ENCODE measurements at regions not wholly inside any gene's neighbourhood (a gene's known extent, or its start where the extent isn't known, plus 50 kb on each side); places are given as distances from the start of the nearest gene placed in this dataset.

- Histone ChIP-seq H3K9ac (ENCODE audit: control insufficient read depth, insufficient read depth, low read length) (no peak overlapping the region), H3K9me3 (replicated peaks; ENCODE audit: control insufficient read depth, insufficient read depth, low read length) (no peaks in the 10 kb centered on the region), H3K4me2 (ENCODE audit: control insufficient read depth, insufficient read depth) (no peak overlapping the region), H4K20me1 (ENCODE audit: control insufficient read depth, insufficient read depth) (no peaks in the 10 kb centered on the region), H3K4me1 (ENCODE audit: control insufficient read depth, insufficient read depth, low read length) (no peaks in the 10 kb centered on the region), H2AFZ (ENCODE audit: control insufficient read depth, low read depth, low read length) (no peak overlapping the region), H3K27me3 (replicated peaks in 1 of 2; ENCODE audit: control insufficient read depth in 2 of 2, insufficient read depth in 2 of 2, low read length in 1 of 2) (no peaks in the 10 kb centered on the region), H3K27ac (ENCODE audit: control insufficient read depth, insufficient read depth) (no peak overlapping the region), H3K79me2 (ENCODE audit: control insufficient read depth, insufficient read depth, low read length) (no peaks in the 10 kb centered on the region), H3K36me3 (ENCODE audit: control insufficient read depth in 2 of 2, insufficient read depth in 2 of 2, low read length in 1 of 2) (no peaks in the 10 kb centered on the region), H3K4me3 (no peak overlapping the region)
- RAD21 ChIA-PET (ENCODE audit: unreplicated experiment), result no interaction called here
- in situ Hi-C loops (cut with MboI), result no loop called here
- intact Hi-C loops (cut with micrococcal nuclease; ENCODE audit: unreplicated experiment), result no loop called here
- TF ChIP-seq CBX3 (IDR thresholded peaks at IDR 0.05; ENCODE audit: borderline replicate concordance, low read depth) (no peak), RFX5 (IDR thresholded peaks at IDR 0.05; ENCODE audit: low read depth, low read length) (no peak)
- SMC1A ChIA-PET (ENCODE audit: uncharacterized antibody, unreplicated experiment), result no interaction called here
- CTCF ChIA-PET, result interaction anchor here (0.8 kb wide), 1 partner anchor 9 kb away, joined by 3 read pairs; no protein-coding TSS in a partner anchor
- ATAC-seq (no peak), FAIRE-seq (no peak), DNase-seq (ENCODE audit: low read depth, low spot score) (no peak)
- BruUV-seq (replicated peaks), result no TSS peak
- POLR2A ChIA-PET, result interaction anchor here (0.8 kb wide), 1 partner anchor 12 kb away, joined by 3 read pairs; no protein-coding TSS in a partner anchor
- 0% methylated on average over 2 of the region's 2 CpGs for WGBS (ENCODE audit: insufficient coverage, insufficient replicate concordance, low lambda C conversion rate, missing lambda C conversion rate)
Measured at GRCh38 chr3:162034368-162034767, 537.8 kb downstream of the OTOL1 start.

- TF ChIP-seq MTA3 (IDR thresholded peaks at IDR 0.05; ENCODE audit: borderline replicate concordance, low read length), result no peak
- no peak for TF ChIP-seq KAT2A (conservative IDR thresholded peaks at IDR 0.05; ENCODE audit: control insufficient read depth, low read depth, low read length)
- TF ChIP-seq USF1 (IDR thresholded peaks at IDR 0.05; ENCODE audit: borderline replicate concordance, extremely low read length, insufficient read depth, low read depth, low read length), result no peak
- TF ChIP-seq IRF5 (IDR thresholded peaks at IDR 0.05; ENCODE audit: borderline replicate concordance), result no peak
- no peak for TF ChIP-seq ZNF274 (IDR thresholded peaks at IDR 0.05; ENCODE audit: insufficient read depth, insufficient read length)
- TF ChIP-seq NR2F1 (conservative IDR thresholded peaks at IDR 0.05), result no peak
- no peak for TF ChIP-seq GABPA (IDR thresholded peaks at IDR 0.05; ENCODE audit: low read depth)
- no peak for TF ChIP-seq MTA2 (IDR thresholded peaks at IDR 0.05; ENCODE audit: low read depth)
- TF ChIP-seq SREBF2 (IDR thresholded peaks at IDR 0.05; ENCODE audit: low read length), result no peak
- no peak for TF ChIP-seq SPI1 (IDR thresholded peaks at IDR 0.05; ENCODE audit: borderline replicate concordance, insufficient read depth, low read depth, low read length)
- SMC1A ChIA-PET (ENCODE audit: uncharacterized antibody, unreplicated experiment), result no interaction called here
- CTCF ChIA-PET, result interaction anchor here (0.9 kb wide), 1 partner anchor 23 kb away, joined by 3 read pairs; no protein-coding TSS in a partner anchor
- no peaks in the 10 kb centered on the region for H3K9me3 ChIP-seq (replicated peaks; ENCODE audit: control insufficient read depth, insufficient read depth, low read length)
- no peaks in the 10 kb centered on the region for H3K4me1 ChIP-seq (ENCODE audit: control insufficient read depth, insufficient read depth, low read length)
- no peaks in the 10 kb centered on the region for H3K36me3 ChIP-seq (ENCODE audit: control insufficient read depth in 2 of 2, insufficient read depth in 2 of 2, low read length in 1 of 2)
- WGBS (ENCODE audit: insufficient coverage, insufficient replicate concordance, low lambda C conversion rate, missing lambda C conversion rate), result 88% methylated on average over 1 of the region's 1 CpG
- no peak overlapping the region for H3K9ac ChIP-seq (ENCODE audit: control insufficient read depth, insufficient read depth, low read length)
- RAD21 ChIA-PET (ENCODE audit: unreplicated experiment), result no interaction called here
- H3K27me3 ChIP-seq (replicated peaks in 1 of 2; ENCODE audit: control insufficient read depth in 2 of 2, insufficient read depth in 2 of 2, low read length in 1 of 2), result no peaks in the 10 kb centered on the region
- POLR2A ChIA-PET, result no interaction called here
- in situ Hi-C loops (cut with MboI), result no loop called here
- intact Hi-C loops (cut with micrococcal nuclease; ENCODE audit: unreplicated experiment), result no loop called here
- H3K79me2 ChIP-seq (ENCODE audit: control insufficient read depth, insufficient read depth, low read length), result no peaks in the 10 kb centered on the region
- FAIRE-seq, result no peak
- no peak overlapping the region for H2AFZ ChIP-seq (ENCODE audit: control insufficient read depth, low read depth, low read length)
- BruUV-seq (replicated peaks), result no TSS peak
- no peaks in the 10 kb centered on the region for H4K20me1 ChIP-seq (ENCODE audit: control insufficient read depth, insufficient read depth)
- H3K4me3 ChIP-seq, result no peak overlapping the region
- DNase-seq (ENCODE audit: low read depth, low spot score), result no peak
- ATAC-seq, result no peak
- no peak overlapping the region for H3K27ac ChIP-seq (ENCODE audit: control insufficient read depth, insufficient read depth)
- H3K4me2 ChIP-seq (ENCODE audit: control insufficient read depth, insufficient read depth), result no peak overlapping the region
Measured at GRCh38 chr3:162041622-162042021, 545.0 kb downstream of the OTOL1 start.
